PFSK-1 (cell line): ENCODE measurements at regions not wholly inside any gene's neighbourhood (a gene's known extent, or its start where the extent isn't known, plus 50 kb on each side); places are given as distances from the start of the nearest gene placed in this dataset.

Source experiments
- POLR2AphosphoS5 ChIP-seq: IDR thresholded peaks from 2 replicates; pipeline ENCODE4 v1.6.1; 2012; ENCODE audit warnings: low read depth, mild to moderate bottlenecking, control low read depth, low read length, moderate library complexity
- REST ChIP-seq, 2 experiments: IDR thresholded peaks; 2 replicates each; pipeline versions ENCODE4 v1.6.1 to v1.8.0; 2011 to 2012; ENCODE audit warnings: low read depth in 2 of 2, low read length in 2 of 2, control low read depth in 1 of 2, inconsistent platforms in 1 of 2, mild to moderate bottlenecking in 1 of 2, moderate library complexity in 1 of 2; ENCODE audit not compliant: insufficient read depth in 1 of 2
- SIN3A ChIP-seq: IDR thresholded peaks from 2 replicates; pipeline ENCODE4 v1.6.1; 2012; ENCODE audit warnings: mild to moderate bottlenecking, low read length, moderate library complexity, borderline replicate concordance; ENCODE audit not compliant: insufficient read depth

GRCh38 chr4:33714971-33715370, 2529.3 kb downstream of the ARAP2 start:
- TF ChIP-seq SIN3A (no peak), REST (IDR thresholded peaks at IDR 0.05; ENCODE audit: insufficient read depth in 1 of 2, low read depth in 2 of 2, low read length in 2 of 2) (no peak), POLR2AphosphoS5 (no peak)
